ENCODE measurements at regions not wholly inside any gene's neighbourhood (a gene's known extent, or its start where the extent isn't known, plus 50 kb on each side); places are given as distances from the start of the nearest gene placed in this dataset.

- TF ChIP-seq YY1 (IDR thresholded peaks at IDR 0.05; ENCODE audit: low read depth, low read length) (no peak), SMARCA5 (IDR thresholded peaks at IDR 0.05) (no peak), ASH2L (IDR thresholded peaks at IDR 0.05; ENCODE audit: borderline replicate concordance, low read depth) (no peak), POLR2A (IDR thresholded peaks at IDR 0.05; ENCODE audit: low read depth, low read length) (no peak), GABPA (IDR thresholded peaks at IDR 0.05; ENCODE audit: low read depth) (no peak), BACH1 (IDR thresholded peaks at IDR 0.05; ENCODE audit: borderline replicate concordance) (no peak), MXI1 (IDR thresholded peaks at IDR 0.05; ENCODE audit: low read depth, low read length) (no peak), CTCF (IDR thresholded peaks at IDR 0.05 in 2 of 3, conservative IDR thresholded peaks at IDR 0.05 in 1 of 3; ENCODE audit: control insufficient read depth in 2 of 3, extremely low read depth in 1 of 3, insufficient read depth in 1 of 3, low read depth in 3 of 3, low read length in 3 of 3) (no peak), ZNF274 (IDR thresholded peaks at IDR 0.05; ENCODE audit: insufficient read depth, insufficient read length) (no peak), NFXL1 (IDR thresholded peaks at IDR 0.05; ENCODE audit: borderline replicate concordance) (no peak)
Observed at GRCh38 chr9:93807166-93808074, 147.7 kb downstream of the BARX1 start.
